ENCODE measurements at regions not wholly inside any gene's neighbourhood (a gene's known extent, or its start where the extent isn't known, plus 50 kb on each side); places are given as distances from the start of the nearest gene placed in this dataset.

DNA sequence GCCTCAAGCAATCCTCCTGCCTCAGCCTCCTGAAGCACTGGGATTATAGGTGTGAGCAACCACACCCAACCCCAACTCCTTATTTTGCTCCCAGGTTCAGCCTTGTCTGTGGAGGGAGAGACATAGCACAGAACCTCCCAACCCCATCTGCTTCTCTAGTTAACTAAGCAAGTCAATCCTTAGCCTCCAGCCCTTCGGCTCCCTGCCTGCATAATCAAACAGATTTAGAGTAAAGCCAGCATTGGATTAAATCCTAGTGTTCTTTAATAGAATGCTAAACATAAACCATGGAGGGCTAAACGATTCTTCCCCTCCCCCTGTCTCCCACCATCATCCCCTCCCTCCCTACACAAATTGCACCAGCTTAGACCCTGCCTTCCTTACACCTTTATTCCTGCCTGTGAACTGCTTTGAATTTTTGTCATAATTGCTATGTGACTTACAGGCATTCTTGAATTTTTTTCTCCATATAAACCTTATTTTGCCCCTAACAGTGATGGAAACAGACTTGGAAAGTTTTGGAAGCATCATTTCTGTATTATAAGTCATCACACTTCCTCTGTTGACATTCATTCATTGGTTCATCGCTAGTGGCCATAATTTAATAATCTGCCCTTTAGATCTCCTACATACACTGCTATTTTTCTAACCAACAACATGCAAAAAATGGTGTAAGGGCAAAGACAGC lies 72.6 kb upstream of the TOMM7 start:
- Histone ChIP-seq H3K27me3 (no peaks in the 10 kb centered on the region), H3K4me3 (no peak overlapping the region), H3K4me1 (peaks cover 0 to 6% (median 1%) of the 10 kb centered on the region in 4 donors), H3K36me3 (no peaks in the 10 kb centered on the region), H3K27ac (no peak overlapping the region), H3K9me3 (no peaks in the 10 kb centered on the region)
- WGBS (ENCODE audit: insufficient coverage, low coverage, low lambda C conversion rate, missing lambda C conversion rate) = 64% methylated on average over 2 of the region's 3 CpGs
- ATAC-seq (no peak), DNase-seq (no peak)
- TF ChIP-seq, protein P1, sequence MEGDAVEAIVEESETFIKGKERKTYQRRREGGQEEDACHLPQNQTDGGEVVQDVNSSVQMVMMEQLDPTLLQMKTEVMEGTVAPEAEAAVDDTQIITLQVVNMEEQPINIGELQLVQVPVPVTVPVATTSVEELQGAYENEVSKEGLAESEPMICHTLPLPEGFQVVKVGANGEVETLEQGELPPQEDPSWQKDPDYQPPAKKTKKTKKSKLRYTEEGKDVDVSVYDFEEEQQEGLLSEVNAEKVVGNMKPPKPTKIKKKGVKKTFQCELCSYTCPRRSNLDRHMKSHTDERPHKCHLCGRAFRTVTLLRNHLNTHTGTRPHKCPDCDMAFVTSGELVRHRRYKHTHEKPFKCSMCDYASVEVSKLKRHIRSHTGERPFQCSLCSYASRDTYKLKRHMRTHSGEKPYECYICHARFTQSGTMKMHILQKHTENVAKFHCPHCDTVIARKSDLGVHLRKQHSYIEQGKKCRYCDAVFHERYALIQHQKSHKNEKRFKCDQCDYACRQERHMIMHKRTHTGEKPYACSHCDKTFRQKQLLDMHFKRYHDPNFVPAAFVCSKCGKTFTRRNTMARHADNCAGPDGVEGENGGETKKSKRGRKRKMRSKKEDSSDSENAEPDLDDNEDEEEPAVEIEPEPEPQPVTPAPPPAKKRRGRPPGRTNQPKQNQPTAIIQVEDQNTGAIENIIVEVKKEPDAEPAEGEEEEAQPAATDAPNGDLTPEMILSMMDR (IDR thresholded peaks at IDR 0.05) = no peak
- no peak for TF ChIP-seq POLR2A (IDR thresholded peaks at IDR 0.05)
- intact Hi-C loops (cut with DNase I) = no loop called here

DNA sequence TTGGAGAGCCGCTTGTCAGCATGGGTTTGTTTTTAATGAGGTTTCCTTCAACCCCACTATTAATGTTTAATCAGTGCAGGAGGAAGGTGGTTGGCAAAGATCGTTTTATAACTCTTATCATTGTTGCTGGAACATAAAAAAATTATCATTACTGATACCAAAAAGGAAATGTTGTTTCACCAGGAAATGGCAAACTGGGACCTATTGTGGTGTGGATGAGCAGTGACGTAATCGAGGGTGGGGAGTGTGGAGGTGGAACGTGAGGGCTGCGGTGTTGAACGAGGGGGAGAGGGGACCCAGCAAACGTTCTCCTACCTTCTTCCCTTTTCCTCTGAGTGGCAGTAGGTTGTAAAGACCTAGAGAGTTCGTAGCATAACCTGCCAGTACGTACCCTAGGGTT lies 71.9 kb upstream of the TOMM7 start:
- intact Hi-C loops (cut with DNase I) = no loop called here
- ATAC-seq (no peak), DNase-seq (no peak)
- no peak for TF ChIP-seq POLR2A (IDR thresholded peaks at IDR 0.05)
- TF ChIP-seq, protein P1 (IDR thresholded peaks at IDR 0.05) = no peak
- no peaks in the 10 kb centered on the region for H3K9me3 ChIP-seq
- no peak overlapping the region for H3K4me3 ChIP-seq
- no peaks in the 10 kb centered on the region for H3K4me1 ChIP-seq
- no peak overlapping the region for H3K27ac ChIP-seq
- 54% methylated on average over 6 of the region's 10 CpGs for WGBS (ENCODE audit: insufficient coverage, low coverage, low lambda C conversion rate, missing lambda C conversion rate)
- no peaks in the 10 kb centered on the region for H3K27me3 ChIP-seq
- no peaks in the 10 kb centered on the region for H3K36me3 ChIP-seq

DNA sequence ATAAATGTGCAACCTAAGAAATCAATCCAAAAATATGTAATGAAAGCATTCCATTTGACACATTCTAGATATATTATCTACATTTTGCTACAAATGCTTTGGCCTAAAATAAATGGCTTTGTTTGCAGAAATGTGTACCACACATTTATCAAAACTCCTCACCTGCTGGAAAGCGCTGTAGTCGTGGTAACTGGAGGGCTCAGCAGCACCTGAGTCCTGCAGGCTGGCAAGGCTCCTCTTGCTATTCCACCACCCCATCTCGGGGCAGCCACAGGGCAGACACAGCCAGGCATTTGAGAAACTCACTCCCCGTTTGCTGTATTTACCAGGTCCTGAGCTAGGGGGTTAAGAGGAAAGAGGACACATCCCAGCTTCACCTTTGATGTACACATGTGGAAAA lies 68.1 kb upstream of the TOMM7 start:
- DNase-seq = no peak
- Histone ChIP-seq H3K4me1 (no peaks in the 10 kb centered on the region), H3K36me3 (no peaks in the 10 kb centered on the region), H3K27me3 (no peaks in the 10 kb centered on the region), H3K4me3 (no peak overlapping the region), H3K9me3 (no peaks in the 10 kb centered on the region), H3K27ac (no peak overlapping the region)
- no peak for TF ChIP-seq POLR2A (IDR thresholded peaks at IDR 0.05)
- intact Hi-C loops (cut with DNase I) = no loop called here
- WGBS (ENCODE audit: insufficient coverage, low coverage, low lambda C conversion rate, missing lambda C conversion rate) = 73% methylated on average over 4 of the region's 4 CpGs
- ATAC-seq = no peak

DNA sequence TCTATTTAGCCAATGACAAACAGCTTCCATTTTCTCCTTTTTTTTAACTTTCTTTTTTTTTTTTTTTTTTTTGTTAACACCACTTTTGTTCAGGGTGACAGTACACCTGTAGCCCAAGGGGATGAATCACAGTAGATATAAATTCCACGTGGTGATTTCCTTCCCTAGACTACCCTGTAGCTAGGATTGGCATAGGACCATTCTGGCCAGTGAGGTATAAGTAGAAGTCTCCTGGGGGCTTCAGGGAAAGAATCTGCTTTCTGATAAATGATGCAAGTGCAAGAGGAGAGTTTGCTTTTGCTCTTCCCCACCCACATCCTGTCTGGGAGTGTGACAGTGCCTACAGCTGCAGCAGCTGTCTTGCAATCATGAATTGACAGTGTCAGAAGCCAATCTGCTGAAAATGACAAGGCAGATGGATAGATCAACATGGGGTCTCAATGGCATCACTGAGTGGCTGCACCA lies 63.2 kb upstream of the TOMM7 start:
- no peak for TF ChIP-seq POLR2A (IDR thresholded peaks at IDR 0.05)
- TF ChIP-seq, protein P1 (IDR thresholded peaks at IDR 0.05) = no peak
- 50% methylated on average over 1 of the region's 1 CpG for WGBS (ENCODE audit: insufficient coverage, low coverage, low lambda C conversion rate, missing lambda C conversion rate)
- DNase-seq (no peak), ATAC-seq (peak in 1 of 4 donors; percentile 24)
- Histone ChIP-seq H3K9me3 (no peaks in the 10 kb centered on the region), H3K36me3 (no peaks in the 10 kb centered on the region), H3K4me1 (no peaks in the 10 kb centered on the region), H3K27ac (no peak overlapping the region), H3K4me3 (no peak overlapping the region), H3K27me3 (no peaks in the 10 kb centered on the region)
- intact Hi-C loops (cut with DNase I) = no loop called here

DNA sequence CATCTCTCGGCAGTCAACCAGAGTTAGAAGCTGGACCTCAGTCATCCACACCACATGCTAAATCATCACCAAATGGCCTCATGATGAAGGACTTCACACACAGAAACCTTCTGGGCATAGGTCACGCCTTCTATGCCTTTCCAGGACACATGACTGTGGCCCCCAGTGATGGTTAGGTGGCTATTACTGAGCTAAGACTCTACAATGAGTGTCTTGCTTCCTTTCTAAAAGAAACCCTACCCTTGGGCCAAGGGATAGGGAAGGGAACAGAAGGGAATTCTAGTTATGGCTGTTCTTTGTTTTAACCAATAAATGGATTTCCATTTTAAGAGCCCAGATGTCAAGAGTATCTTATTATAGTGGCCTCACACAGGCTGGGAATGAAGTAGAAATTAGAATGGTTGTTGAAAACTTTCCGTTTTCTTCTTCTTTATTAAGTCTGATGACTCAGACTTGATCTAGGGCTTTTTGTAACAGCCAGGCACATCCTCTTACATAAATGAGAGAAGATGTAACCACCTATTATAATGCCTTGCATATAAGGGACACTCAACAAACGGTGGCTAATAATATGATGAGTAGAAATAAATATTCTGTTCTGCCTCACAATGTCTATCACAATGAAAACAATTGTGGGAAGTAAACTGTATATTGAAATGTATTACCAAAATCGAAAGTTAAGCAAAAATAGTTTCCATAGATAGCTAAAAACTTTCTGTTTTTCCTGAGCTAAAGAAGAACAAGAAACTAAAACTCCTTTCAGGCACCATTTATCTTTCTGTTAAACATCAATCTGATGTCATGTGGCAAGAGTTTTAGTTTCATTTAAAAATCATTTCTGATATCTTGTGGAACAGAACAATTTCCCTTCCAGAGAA lies 62.5 kb upstream of the TOMM7 start:
- intact Hi-C loops (cut with DNase I) = no loop called here
- TF ChIP-seq POLR2A (IDR thresholded peaks at IDR 0.05) = no peak
- WGBS (ENCODE audit: insufficient coverage, low coverage, low lambda C conversion rate, missing lambda C conversion rate) = 58% methylated on average over 5 of the region's 5 CpGs

More for the DNA sequence above, 62.5 kb upstream of the TOMM7 start:
- H3K9me3 ChIP-seq = no peaks in the 10 kb centered on the region
- no peak for DNase-seq
- ATAC-seq = no peak
- H3K27me3 ChIP-seq = no peaks in the 10 kb centered on the region
- no peaks in the 10 kb centered on the region for H3K4me1 ChIP-seq
- H3K36me3 ChIP-seq = no peaks in the 10 kb centered on the region
- H3K27ac ChIP-seq = no peak overlapping the region
- H3K4me3 ChIP-seq = no peak overlapping the region
